Mucosa of descending colon (tissue), 3 donors: ENCODE measurements at regions not wholly inside any gene's neighbourhood (a gene's known extent, or its start where the extent isn't known, plus 50 kb on each side); places are given as distances from the start of the nearest gene placed in this dataset.

Experiments
- ATAC-seq: fragments of 200-7000 bp; cut with Tn5 transposase; one replicate; pipeline ENCODE4 v1.9.1; 2020; ENCODE audit warnings: mild to moderate bottlenecking, moderate library complexity
- DNase-seq, 3 donors: peaks; one replicate each; pipeline ENCODE4 v3.0.0-alpha.2; 2020
- H3K36me3 ChIP-seq: fragments of 200-600 bp; one replicate; pipeline ENCODE4 v1.8.0; 2021; ENCODE audit warnings: low read depth, mild to moderate bottlenecking
- H3K4me1 ChIP-seq: fragments of 200-600 bp; one replicate; pipeline ENCODE4 v1.8.0; 2021; ENCODE audit warnings: low read depth, mild to moderate bottlenecking
- H3K4me3 ChIP-seq: fragments of 200-600 bp; one replicate; pipeline ENCODE4 v1.8.0; 2021; ENCODE audit warnings: mild to moderate bottlenecking
- H3K9me3 ChIP-seq: fragments of 200-600 bp; one replicate; pipeline ENCODE4 v1.8.0; 2021; ENCODE audit warnings: mild to moderate bottlenecking
- CTCF ChIP-seq: fragments of 200-600 bp; IDR thresholded peaks from one replicate; pipeline ENCODE4 v1.8.0; 2022; ENCODE audit warnings: antibody characterized with exemption, mild to moderate bottlenecking
- intact Hi-C, 2 donors: fragments of 100-400 bp; cut with DNase I in 1 of 2; cut with micrococcal nuclease in 1 of 2; formaldehyde crosslinking; loops; one replicate each; pipeline versions ENCODE4 v1.11.0 to v1.11.1; 2022; cut with DNase I, micrococcal nuclease
- donor health status: DM: no; HTN: no; CAD: no; lungs with moderate emphysema.
- donor health status: DM: no; HTN: no; CAD: no.
- donor health status: DM: no; HTN: yes; CAD: no.

- ATAC-seq (no peak), DNase-seq (no peak)
- H3K4me3 ChIP-seq, result no peak overlapping the region
- no peaks in the 10 kb centered on the region for H3K4me1 ChIP-seq
- intact Hi-C loops, result no loop called here
- H3K36me3 ChIP-seq, result no peaks in the 10 kb centered on the region
- TF ChIP-seq CTCF, result no peak
- peaks cover 9% of the 10 kb centered on the region for H3K9me3 ChIP-seq
Measured at GRCh38 chr1:67991546-67991945, 58.9 kb downstream of the DIRAS3 start.

- no peak for DNase-seq
- Histone ChIP-seq H3K9me3 (no peaks in the 10 kb centered on the region), H3K4me3 (no peak overlapping the region), H3K36me3 (no peaks in the 10 kb centered on the region), H3K4me1 (no peaks in the 10 kb centered on the region)
- ATAC-seq, result no peak
- intact Hi-C loops, result no loop called here
- TF ChIP-seq CTCF, result no peak
Measured at GRCh38 chr1:67988066-67988465, 62.4 kb downstream of the DIRAS3 start.

- Histone ChIP-seq H3K36me3 (no peaks in the 10 kb centered on the region), H3K9me3 (no peaks in the 10 kb centered on the region), H3K4me1 (no peaks in the 10 kb centered on the region), H3K4me3 (no peak overlapping the region)
- no peak for TF ChIP-seq CTCF
- ATAC-seq (no peak), DNase-seq (no peak)
- intact Hi-C loops, result no loop called here
Measured at GRCh38 chr1:67987046-67987799, 63.2 kb downstream of the DIRAS3 start.

- ATAC-seq (no peak), DNase-seq (no peak)
- H3K36me3 ChIP-seq, result no peaks in the 10 kb centered on the region
- no peak overlapping the region for H3K4me3 ChIP-seq
- no peak for TF ChIP-seq CTCF
- intact Hi-C loops, result no loop called here
- H3K9me3 ChIP-seq, result no peaks in the 10 kb centered on the region
- H3K4me1 ChIP-seq, result no peaks in the 10 kb centered on the region
Measured at GRCh38 chr1:67983867-67984266, 66.6 kb downstream of the DIRAS3 start.

- no peaks in the 10 kb centered on the region for H3K4me1 ChIP-seq
- H3K9me3 ChIP-seq, result no peaks in the 10 kb centered on the region
- intact Hi-C loops, result no loop called here
- ATAC-seq (no peak), DNase-seq (no peak)
- no peak overlapping the region for H3K4me3 ChIP-seq
- no peak for TF ChIP-seq CTCF
- no peaks in the 10 kb centered on the region for H3K36me3 ChIP-seq
Measured at GRCh38 chr1:67980028-67980427, 70.4 kb downstream of the DIRAS3 start.

- TF ChIP-seq CTCF, result no peak
- Histone ChIP-seq H3K36me3 (no peaks in the 10 kb centered on the region), H3K4me1 (no peaks in the 10 kb centered on the region), H3K9me3 (no peaks in the 10 kb centered on the region), H3K4me3 (no peak overlapping the region)
- intact Hi-C loops, result no loop called here
- ATAC-seq (no peak), DNase-seq (no peak)
Measured at GRCh38 chr1:67979532-67979931, 70.9 kb downstream of the DIRAS3 start.
